T-helper 2 cell (primary cell): ENCODE measurements at regions not wholly inside any gene's neighbourhood (a gene's known extent, or its start where the extent isn't known, plus 50 kb on each side); places are given as distances from the start of the nearest gene placed in this dataset.

Experiments
- DNase-seq, 5 experiments: peaks; one replicate each; pipeline versions ENCODE4 v3.0.0 to v3.0.0-alpha.2; 2012 to 2022

DNA sequence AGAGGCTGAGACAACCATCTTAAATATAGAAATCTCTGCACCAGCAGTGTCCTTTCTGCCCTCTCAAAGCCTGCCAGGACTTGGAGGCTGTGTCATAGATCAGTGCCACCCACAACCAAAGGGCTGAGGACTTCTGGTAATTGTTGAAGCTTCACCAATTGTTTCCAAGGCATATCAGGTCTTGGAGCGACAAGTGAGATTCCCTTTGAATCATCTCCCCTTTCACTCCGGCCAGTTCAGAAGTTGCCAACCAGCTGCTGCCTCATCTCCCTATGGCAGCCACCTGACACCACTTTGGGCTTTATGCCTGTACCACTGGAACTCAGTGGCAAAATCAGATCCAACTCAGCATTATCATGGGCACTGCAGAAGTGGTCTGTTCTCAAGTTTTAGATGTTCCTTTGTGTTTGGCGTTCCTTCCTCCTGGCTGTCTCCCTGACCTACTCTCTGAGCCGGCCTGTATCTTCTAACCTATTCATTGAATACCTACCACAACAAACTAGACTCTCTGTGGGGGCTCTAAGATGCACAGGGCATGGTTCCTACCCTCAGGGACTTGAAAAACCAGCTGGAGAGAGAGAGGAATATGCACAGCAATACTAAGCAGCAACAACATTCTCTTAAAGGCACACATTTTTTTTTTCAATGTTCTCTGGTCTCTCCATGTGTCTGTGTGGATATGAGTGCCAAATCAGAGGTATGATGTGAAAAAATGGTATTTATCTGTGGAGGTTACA, 90.8 kb upstream of the PFN2 start:
- no peak for DNase-seq

DNA sequence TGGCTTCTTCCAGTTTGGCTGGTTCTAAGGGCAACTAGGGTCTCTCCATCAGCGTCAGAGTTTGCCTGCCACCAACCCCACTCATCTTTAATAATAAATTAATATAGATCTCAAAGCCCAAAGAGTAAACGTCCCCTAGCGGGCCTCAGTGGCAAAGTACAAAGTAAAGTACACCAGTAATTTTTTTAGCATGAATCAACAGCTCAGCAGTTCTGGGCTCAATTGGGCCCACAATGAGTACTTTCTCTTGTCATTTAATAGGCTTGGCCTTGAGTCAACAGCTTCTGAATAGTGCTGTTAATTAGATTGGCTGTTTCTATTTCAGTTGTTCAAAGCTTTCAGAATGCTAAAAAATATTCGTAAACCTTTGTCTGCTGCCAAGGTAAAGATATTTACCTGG, 89.0 kb upstream of the PFN2 start:
- DNase-seq: no peak

DNA sequence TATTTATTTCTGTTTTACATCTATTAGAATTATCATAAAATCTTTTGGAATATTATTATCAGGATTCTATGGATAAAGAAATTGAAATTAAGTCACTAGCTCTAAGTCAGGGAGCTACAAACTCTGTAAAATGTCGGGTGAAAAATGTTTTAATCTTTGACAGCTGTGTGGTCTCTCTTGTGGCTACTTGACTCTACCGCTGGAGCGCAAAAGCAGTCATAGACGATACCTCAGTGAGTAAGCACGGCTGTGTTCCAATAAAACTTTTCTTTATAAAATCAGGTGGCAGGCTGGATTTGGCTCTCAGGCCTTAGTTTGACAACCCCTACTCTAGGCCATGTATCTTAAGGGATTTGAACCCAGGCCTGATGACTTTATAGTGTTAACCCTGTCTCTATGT, 88.5 kb upstream of the PFN2 start:
- DNase-seq: no peak

DNA sequence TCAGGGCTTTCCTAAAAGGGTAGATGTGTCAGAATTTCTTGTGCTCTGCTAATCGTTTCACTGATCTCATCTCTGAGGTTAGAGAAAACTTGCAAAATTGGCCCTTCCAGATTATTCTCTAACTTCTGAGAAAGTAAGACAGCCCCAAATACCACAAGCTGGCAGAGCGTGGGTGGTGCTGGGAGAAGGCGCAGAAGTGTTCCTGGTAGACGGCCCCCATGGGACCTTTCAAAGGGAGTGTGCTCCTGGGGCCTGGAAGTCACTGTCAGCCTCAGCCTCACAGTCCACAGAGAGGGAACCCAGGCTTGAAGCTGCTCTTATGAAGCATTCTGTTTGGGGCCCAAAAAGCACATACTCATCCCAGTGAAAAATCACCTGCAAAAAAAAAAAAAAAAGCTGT, 86.5 kb upstream of the PFN2 start:
- no peak for DNase-seq

DNA sequence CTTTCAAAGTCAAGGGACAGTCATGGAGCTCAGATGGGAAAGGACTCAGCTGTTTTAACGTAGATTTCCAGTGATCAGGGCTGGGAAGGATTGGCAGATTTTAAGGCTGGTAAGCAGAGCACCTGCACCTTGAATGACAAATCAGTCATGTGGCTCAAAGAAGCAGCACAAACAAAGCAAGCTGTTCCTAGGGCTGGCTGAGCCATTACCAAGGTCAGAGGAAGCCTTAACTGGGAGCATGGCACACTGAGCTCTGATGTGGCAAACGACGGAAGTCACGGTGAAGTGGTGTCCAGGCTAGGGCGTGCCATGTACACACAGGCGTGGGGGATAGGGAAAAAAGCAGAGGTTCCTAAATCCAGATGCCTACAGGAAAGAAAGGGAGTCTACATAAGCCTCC, 84.6 kb upstream of the PFN2 start:
- no peak for DNase-seq

DNA sequence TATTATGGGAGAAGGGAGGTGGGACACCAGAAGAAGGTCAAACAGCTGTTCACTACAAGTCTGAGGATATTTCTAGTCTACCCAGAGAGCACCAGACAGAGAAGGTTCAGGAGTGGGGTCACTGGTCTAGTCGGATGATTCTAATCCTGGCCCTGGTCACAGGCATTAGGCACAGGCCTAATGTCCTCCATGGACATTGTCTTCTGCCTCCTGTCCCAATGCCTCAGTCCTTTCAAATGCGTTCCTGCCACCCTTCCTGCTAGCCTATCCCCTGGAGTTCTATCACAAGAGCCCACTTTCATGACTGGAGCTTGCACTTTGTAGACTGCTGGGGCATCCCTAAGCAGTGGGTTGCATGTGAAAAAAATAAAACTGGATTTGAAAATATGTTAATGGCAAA, 83.9 kb upstream of the PFN2 start:
- DNase-seq: no peak

DNA sequence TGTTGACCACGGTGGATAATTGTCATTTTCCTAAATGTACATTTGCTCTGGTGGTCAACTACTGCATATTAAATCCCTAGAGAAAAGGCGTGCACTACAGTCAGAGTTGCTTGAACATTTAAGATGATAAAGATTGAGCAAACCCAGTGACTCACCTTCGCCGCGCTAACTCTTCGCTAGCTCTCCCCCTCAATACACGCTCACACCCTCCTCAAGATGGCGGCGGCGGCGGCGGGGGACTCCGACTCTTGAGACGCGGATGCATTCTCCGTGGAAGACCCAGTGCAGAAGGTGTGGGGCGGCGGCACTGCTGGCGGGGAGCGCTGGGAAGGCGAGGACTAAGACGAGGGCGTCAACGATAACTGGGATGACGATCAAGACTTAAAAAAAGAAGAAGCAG, 79.8 kb upstream of the PFN2 start:
- DNase-seq: no peak

DNA sequence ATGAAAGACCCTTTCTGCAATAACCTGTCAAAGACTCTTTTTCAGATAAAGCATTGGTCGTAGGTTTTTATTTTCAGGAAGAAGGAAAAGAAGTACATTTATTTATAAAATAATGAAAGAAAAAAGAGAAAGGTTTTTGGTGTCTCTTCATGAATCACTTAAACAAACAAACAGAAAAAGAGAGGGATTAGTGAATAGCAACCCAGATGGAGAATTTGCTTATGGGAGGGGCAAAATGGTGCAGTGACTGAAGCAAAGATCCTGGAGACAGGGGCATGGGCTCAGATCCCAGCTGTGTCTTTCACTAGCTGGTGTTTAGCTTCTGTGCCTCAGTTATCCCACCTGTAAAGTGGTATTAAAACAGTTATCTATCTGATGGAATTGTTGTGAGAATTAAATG, 78.6 kb upstream of the PFN2 start:
- DNase-seq: no peak

DNA sequence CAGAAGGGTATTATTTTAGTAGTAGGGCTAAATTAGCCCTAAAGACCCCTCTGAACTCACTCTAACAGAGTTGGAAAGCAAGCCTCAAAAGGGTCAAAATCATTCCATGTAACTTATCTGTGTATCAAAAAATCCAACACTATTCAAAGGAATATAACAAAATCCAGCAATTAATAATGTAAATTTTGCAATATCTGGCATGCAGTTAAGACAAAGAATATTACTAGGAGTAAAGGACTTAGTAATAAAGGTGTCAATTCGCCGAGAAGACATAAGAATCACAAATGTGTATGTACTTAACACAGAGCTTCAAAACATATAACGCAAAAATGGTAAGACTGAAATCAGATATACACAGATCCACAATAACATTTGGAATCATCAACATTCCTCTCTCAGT, 71.2 kb upstream of the PFN2 start:
- DNase-seq: no peak

DNA sequence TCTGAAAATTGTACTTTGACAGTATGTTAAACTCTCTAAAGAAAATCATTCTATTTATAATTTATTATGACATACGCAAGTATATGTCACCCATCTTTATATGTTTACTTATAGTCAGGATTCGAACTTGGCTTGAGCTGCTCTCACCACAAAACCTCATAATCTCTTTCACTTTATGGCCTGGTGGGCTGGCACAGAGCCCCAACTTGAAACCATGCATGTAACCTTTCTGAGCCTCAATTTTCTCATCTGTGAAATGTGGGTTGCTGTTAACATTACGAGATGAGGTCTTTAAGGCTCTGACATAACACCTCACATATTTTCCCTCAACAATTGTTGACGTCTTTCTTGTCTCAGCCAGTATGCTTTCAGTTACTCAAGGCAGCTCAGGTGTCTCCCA, 69.4 kb upstream of the PFN2 start:
- no peak for DNase-seq

DNA sequence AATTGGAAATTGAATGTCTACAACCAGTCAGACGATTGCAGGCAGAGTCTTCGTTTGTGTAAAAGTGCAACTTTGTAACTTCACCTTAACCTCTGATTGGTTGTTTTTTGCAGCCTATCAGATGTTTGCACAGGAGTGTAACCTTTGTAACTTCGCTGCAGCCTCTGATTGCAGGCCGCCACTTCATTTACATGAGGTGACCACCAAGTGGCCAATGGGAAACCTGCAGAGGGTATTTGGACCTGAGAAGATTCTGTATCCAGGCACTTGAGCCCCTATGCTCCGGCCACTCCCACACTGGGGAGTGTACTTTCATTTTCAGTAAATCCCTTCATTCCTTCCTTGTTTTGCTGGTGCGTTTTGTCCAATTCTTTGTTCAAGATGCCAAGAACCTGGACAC, 68.1 kb upstream of the PFN2 start:
- DNase-seq: no peak

DNA sequence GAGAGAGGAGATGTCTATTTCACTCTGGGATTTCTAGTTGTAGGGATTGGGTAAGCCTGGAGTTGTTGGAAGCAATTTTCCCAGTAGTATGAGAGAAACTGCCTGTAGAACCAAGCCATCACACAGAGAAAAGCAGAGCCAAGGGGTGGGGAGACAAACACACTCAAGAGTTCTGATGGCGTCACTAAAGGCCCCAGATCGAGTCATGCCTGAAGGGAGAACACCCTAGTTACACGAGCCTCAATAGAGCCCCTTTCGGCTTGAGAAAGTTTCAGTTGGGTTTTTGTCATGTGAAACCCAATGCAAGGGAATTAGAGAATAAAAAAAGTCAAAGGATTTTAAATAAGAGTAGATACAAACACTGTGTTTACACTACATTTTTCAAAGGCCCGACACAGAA, 66.1 kb upstream of the PFN2 start:
- DNase-seq: no peak

DNA sequence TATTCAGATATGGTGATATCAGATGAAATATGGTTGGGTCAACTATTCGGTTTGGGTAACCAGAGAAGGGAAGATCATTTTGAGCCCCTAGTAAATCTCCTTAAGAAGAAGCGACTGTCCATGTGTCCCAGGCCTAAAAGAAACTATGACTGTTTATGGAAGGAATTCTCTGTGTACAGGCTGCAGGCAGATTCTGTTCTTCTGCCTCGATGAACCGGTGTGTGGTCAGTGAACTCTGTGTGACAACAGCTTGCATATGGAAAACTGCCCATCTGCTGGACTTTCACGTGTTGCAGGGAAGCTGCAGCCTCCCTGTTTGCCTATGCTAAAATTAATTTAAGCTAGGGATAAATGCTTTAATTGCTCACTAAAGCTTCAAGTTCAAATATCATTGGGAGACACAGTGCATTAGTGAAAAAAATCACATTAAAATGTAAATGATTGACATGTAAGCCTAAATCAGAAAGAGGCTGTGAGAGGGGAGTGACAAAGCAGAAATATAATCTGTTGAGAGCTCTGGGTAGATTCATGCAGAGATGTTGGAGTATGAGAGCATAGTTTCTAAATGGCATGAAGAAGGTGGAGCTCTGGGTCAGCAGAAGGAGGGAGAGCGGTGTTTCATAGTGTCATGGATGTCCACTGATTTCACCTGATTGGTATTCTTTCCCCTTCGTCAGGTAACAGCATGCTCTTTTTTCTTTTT, 65.4 kb upstream of the PFN2 start:
- no peak for DNase-seq

DNA sequence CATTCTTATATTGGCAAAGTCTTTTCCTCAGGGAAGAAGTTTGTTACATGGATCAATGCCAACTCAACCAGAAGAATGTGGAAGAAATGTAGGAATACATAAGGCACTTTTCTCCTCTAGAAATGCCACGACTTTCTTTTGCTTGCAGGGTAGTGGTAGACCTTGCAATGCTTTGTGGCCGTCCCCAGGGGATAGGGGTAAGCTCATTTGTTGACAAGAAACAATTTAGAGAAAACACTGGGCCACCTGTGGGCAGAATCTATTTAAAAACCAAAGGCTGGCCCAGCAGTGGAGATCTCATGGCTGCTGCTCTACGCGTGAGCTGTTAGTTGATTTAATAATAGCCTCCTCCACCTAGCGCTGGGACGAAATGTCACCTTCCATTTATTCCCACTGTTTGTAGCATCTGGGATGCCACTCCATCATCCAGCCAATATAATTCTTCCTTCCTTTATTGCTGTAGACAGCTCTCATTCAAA, 64.6 kb upstream of the PFN2 start:
- no peak for DNase-seq

DNA sequence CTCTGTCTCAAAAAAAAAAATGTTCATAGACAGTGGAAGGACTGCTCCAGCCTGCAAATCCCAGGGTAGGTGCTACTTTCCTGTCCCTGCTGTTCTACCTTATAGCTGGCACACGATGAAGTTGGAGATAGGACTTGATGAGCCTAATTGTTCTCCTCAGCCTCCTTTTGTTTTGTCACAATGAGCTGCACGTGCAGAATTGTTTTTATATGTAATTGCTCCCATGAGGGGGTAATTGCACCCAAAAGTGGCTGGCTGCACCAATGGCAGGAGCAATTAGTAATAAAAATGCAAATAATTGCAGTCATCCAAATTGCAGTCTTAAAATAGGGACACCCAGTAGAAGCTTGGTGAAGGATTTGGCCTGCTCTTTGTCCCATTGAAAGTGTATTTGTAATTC, 63.0 kb upstream of the PFN2 start:
- no peak for DNase-seq

DNA sequence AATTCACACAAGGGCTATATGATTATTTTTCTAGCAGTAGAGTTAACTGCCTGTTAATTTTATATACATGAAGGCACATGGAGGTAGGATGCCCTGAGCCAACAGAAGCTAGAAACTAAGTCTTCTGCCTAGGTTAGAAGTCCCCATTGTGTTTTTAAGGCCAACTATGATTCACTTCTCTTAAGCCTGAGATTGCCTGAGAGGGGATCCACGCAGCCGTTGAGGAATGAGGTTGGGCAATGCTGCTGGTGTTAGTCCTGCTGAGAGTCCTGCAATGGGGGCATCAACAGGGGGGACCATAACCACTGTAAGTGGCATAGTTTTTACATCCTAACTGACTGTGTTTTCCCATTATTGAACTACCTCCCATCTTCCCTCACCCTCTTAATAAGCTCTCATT, 60.1 kb upstream of the PFN2 start:
- DNase-seq: no peak

DNA sequence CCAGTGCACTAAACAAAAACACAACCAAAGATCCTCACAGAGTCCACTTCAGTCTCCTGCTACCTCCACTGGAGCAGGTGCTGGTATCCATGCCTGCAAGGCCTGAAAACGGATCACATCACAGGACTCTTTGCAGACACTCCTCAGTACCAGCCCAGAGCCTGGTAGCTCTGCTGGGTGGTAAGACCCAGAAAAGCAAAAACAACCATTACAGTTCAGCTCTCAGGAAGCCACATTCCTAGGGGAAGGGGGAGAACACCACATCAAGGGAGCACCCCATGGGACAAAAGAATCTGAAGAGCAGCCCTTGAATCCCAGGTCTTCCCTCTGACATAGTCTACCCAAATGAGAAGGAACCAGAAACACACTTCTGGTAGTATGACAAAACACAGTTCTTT, 52.5 kb upstream of the PFN2 start:
- no peak for DNase-seq

DNA sequence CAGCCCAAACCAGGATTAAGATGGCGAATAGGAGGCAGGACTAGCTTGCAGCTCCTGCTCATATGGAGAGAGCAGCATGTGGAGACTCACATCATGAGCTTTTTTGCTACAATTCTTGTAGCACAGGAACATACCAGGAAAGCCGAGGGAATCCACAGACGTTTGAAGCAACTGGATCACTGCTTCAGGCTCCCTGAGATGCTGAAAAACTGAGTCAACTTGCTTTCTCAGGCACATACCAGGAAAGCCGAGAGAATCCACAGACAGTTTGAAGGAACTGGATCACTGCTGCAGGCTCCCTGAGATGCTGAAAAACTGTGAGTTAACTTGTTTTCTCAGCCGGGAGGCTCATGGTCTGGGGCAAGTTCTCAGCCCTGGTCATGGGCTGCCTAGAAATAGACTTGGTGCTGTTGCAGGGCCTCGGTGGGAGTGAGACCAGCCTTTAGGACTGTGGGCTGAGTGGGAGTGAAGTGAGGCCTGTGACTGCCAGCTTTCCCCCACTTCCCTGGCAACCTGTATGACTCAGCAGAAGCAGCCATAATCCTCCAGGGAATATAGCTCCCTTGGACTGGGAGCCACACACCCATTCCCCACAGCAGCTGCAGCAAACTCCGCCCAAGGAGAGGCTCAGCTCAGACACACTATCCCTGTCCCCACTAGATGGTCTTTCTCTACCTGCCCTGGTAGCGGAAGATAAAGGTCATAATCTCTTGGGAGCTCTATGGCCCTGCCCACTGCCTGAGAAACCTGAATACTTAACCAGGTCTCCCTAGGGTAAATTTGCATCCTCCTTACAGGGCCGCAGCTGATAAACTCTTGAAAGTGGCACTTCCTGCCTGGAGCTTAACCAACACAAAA, 51.9 kb upstream of the PFN2 start:
- no peak for DNase-seq

DNA sequence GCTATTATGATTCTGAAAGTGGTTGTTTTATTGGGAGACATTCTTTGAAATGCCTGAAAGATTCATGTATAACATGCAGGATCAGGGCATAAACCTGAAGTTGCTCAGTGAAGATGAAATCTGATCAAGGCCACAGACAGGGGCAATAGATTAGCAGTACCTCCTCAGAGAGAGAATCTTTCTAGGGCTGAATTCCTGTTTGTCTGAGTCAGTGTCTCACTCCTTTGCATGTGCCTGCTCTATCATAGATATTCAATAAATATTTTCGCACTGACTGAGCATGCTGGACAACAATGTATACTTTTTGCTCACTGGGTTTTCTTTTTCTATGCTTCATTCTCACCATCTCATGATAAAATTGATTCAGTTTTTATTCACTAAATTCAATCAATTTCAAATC, 49.8 kb upstream of the PFN2 start:
- DNase-seq: no peak
